HUES6 (cell line): ENCODE measurements at regions not wholly inside any gene's neighbourhood (a gene's known extent, or its start where the extent isn't known, plus 50 kb on each side); places are given as distances from the start of the nearest gene placed in this dataset.

Experiments
- H3K27ac ChIP-seq: 2 replicates; pipeline ENCODE4 v1.7.0; 2013; ENCODE audit warnings: low read depth, mild to moderate bottlenecking, low read length, inconsistent platforms
- H3K27me3 ChIP-seq: 2 replicates; pipeline ENCODE4 v1.6.1; 2013; ENCODE audit warnings: low read length; ENCODE audit not compliant: control insufficient read depth, insufficient read depth
- H3K36me3 ChIP-seq: 2 replicates; pipeline ENCODE4 v1.6.1; 2013; ENCODE audit warnings: low read length; ENCODE audit not compliant: control insufficient read depth, insufficient read depth
- H3K4me1 ChIP-seq: 2 replicates; pipeline ENCODE4 v1.6.1; 2013; ENCODE audit warnings: low read length; ENCODE audit not compliant: control insufficient read depth, insufficient read depth
- H3K4me3 ChIP-seq: 2 replicates; pipeline ENCODE4 v1.5.1; 2013; ENCODE audit warnings: low read depth, low read length
- H3K9ac ChIP-seq: one replicate; pipeline ENCODE4 v1.6.1; 2013; ENCODE audit warnings: mild to moderate bottlenecking, low read length
- H3K9me3 ChIP-seq: 2 replicates; pipeline ENCODE4 v1.6.1; 2013; ENCODE audit warnings: low read depth, low read length; ENCODE audit not compliant: control insufficient read depth, insufficient read depth

DNA sequence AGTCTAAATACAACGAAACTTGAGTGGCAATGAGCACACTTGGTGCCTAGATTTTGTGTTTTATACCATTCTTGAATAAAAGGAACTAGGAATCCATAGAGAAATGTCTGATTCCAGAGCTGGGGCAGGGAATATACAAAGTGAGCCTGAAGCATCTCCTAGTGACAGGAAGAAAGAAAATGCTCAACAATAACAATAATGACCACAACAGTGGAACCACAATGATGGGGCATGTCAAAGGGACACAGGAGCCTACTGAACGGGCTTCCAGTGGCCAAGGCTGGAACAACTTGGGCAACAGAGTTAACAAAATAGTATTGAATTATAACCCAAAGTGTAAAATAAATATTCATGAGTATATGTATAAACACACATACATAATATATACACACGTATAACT is 94.4 kb upstream of the ADCY1 start:
- no peaks in the 10 kb centered on the region for H3K9me3 ChIP-seq
- H3K4me3 ChIP-seq: no peak overlapping the region

DNA sequence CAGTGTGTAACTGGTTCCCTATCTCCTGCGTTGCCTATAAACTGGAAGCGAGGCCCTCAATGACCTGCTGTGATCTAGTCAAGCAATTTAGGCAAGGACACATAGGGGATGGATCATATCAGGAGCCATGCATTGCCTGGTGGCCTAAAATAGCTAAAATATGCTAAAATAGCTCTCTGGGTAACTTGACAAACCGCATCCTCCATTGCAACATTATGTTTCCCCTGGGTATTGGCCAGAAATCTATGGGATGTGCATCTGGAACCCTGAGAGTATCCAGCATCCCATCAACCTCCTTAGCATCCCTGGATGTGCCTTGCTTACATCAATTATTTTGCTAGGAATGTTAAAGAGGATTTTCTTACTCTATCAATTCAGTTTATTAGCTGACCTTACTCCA is 91.7 kb upstream of the ADCY1 start:
- Histone ChIP-seq H3K9ac (no peak overlapping the region), H3K9me3 (no peaks in the 10 kb centered on the region), H3K4me3 (no peak overlapping the region), H3K27me3 (no peaks in the 10 kb centered on the region), H3K4me1 (0 out of 2 replicates have a peak, but pooled peaks cover 6% of the 10 kb centered on the region), H3K27ac (no peak overlapping the region), H3K36me3 (no peaks in the 10 kb centered on the region)

More for the DNA sequence above, 94.4 kb upstream of the ADCY1 start:
- Histone ChIP-seq H3K36me3 (no peaks in the 10 kb centered on the region), H3K4me1 (0 out of 2 replicates have a peak, but pooled peaks cover 6% of the 10 kb centered on the region), H3K27me3 (no peaks in the 10 kb centered on the region), H3K27ac (no peak overlapping the region), H3K9ac (no peak overlapping the region)

DNA sequence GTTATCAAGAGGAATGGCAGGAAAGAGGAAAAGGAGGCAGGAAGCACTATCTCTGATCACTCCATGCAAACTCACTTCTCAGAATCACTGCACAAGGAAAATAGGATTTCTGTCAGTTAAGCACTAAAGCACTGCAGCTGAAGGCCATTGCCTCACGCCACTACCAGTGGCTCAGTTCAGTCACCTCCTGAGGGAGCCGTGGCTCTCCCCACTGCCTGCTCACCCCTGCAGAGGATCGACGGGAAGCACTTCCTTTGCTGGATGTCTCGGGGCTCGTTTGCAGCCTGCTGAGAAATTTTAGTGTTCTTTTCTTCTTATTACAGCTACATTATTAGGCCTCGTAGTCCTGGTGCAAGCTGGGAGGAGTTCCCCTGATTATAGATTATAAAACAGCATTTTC is 90.1 kb upstream of the ADCY1 start:
- H3K9ac ChIP-seq: no peak overlapping the region
- H3K36me3 ChIP-seq: no peaks in the 10 kb centered on the region
- no peak overlapping the region for H3K27ac ChIP-seq
- no peaks in the 10 kb centered on the region for H3K27me3 ChIP-seq
- H3K9me3 ChIP-seq: no peaks in the 10 kb centered on the region
- no peak overlapping the region for H3K4me3 ChIP-seq
- 0 out of 2 replicates have a peak, but pooled peaks cover 6% of the 10 kb centered on the region for H3K4me1 ChIP-seq

DNA sequence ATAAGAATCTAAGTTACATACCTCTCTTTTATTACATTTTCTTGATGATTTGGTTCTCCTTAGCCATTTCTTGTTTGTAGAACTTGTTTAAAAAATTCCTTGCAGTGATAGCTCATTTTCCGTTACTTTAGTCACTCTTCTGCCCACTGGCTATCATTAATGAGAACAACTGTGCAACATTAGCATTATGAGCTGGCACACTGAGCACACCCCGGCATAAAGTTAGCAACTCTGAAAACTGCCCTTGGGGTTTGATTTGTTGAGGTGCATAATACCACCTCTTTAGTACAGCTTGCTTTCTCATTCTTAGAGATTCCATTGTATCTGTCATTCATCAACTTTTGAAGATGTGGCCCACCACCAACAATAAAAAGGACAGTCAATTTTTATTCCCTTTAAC is 87.6 kb upstream of the ADCY1 start:
- Histone ChIP-seq H3K27me3 (no peaks in the 10 kb centered on the region), H3K9ac (no peak overlapping the region), H3K9me3 (no peaks in the 10 kb centered on the region), H3K27ac (no peak overlapping the region), H3K4me3 (no peak overlapping the region), H3K36me3 (no peaks in the 10 kb centered on the region), H3K4me1 (0 out of 2 replicates have a peak, but pooled peaks cover 6% of the 10 kb centered on the region)

DNA sequence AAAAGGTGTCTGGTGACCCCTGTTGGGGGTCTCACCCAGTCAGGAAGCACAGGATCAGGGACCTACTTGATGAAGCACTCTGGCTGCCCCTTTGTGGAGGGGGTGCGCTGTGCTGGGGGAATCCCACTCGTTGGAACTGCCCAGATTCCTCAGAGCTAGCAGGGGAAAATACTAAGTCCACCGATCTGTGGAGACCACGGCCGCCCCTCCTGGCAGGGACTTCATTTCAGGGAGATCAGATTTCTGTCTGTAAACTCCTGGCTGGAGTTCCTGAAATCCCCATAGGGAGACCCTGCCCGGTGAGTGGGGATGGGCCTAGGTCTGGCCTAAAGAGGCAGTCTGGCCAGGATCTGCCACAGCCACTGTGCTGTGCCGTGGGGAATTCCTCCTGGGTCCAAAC is 79.3 kb upstream of the ADCY1 start:
- Histone ChIP-seq H3K27ac (no peak overlapping the region), H3K4me1 (peaks cover 30% of the 10 kb centered on the region), H3K9me3 (no peaks in the 10 kb centered on the region), H3K27me3 (no peaks in the 10 kb centered on the region), H3K4me3 (no peak overlapping the region), H3K36me3 (no peaks in the 10 kb centered on the region), H3K9ac (no peak overlapping the region)

DNA sequence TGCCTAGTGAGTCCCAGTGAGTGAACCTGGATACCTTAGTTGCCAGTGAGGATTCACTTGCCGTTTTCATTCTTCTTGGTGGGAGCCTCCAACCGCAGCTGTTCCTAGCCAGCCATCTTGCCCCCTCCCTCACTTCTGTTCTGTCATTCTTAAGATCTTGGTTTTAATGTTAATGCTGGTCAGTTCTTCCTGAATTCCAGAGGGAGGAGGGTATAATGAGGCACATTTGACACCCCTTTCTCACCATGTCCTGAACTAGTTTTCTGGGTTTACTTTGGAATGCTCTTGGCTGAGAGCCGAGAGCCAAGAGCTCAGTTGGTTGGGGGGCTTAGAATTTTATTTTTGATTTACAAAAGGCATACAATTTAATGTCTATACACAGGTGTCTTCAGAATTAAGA is 78.5 kb upstream of the ADCY1 start:
- Histone ChIP-seq H3K9me3 (no peaks in the 10 kb centered on the region), H3K27ac (no peak overlapping the region), H3K4me3 (no peak overlapping the region), H3K4me1 (peaks cover 30% of the 10 kb centered on the region), H3K9ac (no peak overlapping the region), H3K36me3 (no peaks in the 10 kb centered on the region), H3K27me3 (no peaks in the 10 kb centered on the region)

DNA sequence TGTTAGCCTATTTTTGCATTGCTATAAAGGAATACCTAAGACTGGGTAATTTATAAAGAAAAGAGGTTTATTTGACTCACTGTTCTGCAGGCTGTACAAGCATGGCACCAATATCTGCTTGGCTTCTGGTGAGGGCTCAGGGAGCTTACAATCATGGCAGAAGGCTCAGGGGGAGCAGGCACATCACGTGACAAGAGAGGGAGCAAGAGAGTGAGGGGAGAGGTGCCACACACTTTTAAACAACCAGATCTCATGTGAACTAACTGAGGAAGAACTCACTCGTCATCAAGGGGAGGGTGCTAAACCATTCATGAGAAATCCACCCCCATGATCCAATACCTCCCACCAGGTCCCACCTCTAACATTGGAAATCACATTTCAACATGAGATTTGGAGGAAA is 73.9 kb upstream of the ADCY1 start:
- H3K9ac ChIP-seq: no peak overlapping the region
- H3K27ac ChIP-seq: no peak overlapping the region
- H3K27me3 ChIP-seq: no peaks in the 10 kb centered on the region
- H3K9me3 ChIP-seq: peaks cover 29% of the 10 kb centered on the region
- H3K4me1 ChIP-seq: peaks cover 30% of the 10 kb centered on the region
- H3K36me3 ChIP-seq: no peaks in the 10 kb centered on the region
- no peak overlapping the region for H3K4me3 ChIP-seq

DNA sequence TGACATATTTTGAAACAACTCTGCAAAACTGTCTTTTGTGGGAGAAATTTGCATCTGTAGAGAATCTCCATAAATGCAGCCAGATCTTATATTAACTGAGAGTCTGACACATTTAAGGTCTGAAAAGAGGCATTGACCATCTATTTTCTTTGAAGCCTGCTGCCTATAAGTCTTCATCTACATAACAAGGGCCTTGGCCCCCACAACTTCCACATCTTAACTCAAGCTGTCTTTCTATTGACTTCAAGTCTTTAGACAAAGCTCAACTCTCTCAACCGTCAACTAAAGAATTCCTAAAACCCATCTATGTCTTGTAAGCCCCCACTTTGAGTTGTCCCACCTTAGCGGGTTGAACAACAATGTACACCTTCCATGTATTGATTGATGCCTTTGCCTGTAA is 72.4 kb upstream of the ADCY1 start:
- Histone ChIP-seq H3K4me1 (peaks cover 15% of the 10 kb centered on the region), H3K4me3 (no peak overlapping the region), H3K9ac (no peak overlapping the region), H3K27me3 (no peaks in the 10 kb centered on the region), H3K9me3 (peaks cover 38% of the 10 kb centered on the region), H3K27ac (no peak overlapping the region), H3K36me3 (no peaks in the 10 kb centered on the region)

DNA sequence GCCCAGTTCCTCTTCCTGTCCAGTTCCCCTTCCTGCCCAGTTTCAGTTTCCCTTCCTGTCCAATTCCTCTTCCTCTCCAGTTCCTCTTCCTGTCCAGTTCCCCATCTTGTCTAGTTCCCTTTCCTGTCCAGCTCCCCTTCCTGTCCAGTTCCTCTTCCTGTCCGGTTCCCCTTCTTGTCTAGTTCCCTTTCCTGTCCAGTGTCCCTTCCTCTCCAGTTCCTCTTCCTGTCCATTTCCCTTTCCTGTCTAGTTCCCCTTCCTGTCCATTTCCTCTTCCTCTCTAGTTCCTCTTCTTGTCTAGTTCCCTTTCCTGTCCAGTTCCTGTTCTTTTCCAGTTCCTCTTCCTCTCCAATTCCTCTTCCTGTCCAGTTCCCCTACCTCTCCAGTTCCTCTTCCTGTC is 68.1 kb upstream of the ADCY1 start:
- Histone ChIP-seq H3K4me1 (peaks cover 6% of the 10 kb centered on the region), H3K27me3 (no peaks in the 10 kb centered on the region), H3K4me3 (no peak overlapping the region), H3K9me3 (peaks cover 44% of the 10 kb centered on the region), H3K9ac (no peak overlapping the region), H3K27ac (no peak overlapping the region), H3K36me3 (no peaks in the 10 kb centered on the region)

DNA sequence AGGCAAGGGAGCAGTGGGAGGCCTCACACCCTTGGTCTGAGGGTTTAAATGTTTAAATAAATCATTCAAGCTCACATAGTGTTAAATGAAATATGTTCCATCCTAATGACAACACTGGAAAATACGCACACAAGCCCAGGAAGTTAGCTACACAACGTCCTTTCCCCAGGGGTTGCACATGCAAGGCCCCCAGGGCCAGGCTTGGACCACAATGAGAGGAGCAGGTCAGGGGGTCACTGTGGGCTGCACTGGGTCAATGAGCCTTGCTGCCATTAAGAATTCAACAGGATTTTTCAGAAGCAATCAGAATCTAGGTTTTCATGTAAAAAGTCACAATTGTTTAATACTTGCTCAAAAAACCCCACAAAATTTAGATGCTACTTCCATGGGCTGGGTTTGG is 64.9 kb upstream of the ADCY1 start:
- no peak overlapping the region for H3K9ac ChIP-seq
- H3K9me3 ChIP-seq: peaks cover 25% of the 10 kb centered on the region
- H3K27me3 ChIP-seq: no peaks in the 10 kb centered on the region
- H3K4me3 ChIP-seq: no peak overlapping the region
- no peaks in the 10 kb centered on the region for H3K36me3 ChIP-seq
- 0 out of 2 replicates have a peak, but pooled peaks cover 3% of the 10 kb centered on the region for H3K4me1 ChIP-seq
- no peak overlapping the region for H3K27ac ChIP-seq

DNA sequence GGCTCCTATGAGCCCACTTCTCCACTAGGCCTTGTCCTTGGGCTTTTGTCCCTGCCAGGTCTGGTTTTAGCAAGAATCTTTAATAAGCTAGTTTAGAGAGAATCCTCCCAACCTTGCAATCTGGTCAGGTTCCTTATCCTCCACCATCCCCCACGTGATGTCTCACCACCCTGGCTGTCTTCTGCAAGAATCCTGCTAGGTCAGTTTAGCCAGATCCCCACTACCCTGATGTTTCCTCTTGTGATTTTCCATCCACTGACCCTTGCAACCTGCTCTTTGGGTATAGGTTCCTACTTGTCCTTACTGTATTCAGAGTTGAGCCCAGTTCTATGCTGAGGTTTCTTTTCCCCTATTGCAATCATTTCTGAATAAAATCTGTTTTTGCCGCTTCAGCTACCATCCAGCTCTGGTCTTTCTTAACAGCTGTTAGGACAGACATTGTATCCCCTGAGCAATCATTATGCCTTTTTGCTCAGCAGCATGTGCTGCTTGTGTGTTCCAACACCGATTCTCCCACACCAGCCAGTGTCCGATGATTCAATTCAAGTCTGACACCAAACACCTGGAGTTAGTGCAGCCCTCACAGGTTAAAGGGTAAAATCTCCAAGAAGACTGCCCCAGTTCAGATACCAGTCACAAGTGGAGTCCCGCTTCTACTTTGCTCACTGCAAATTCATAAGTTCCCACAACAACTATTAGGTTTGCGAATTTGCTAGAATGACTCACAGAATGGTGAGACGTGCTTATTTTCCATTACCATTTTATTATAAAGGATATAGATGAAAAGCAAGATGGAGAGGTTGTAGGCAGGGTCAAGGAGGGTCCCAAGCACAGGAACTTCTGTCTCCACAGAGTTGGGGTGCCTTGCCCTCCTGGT is 62.2 kb upstream of the ADCY1 start:
- Histone ChIP-seq H3K9ac (no peak overlapping the region), H3K36me3 (no peaks in the 10 kb centered on the region), H3K4me3 (no peak overlapping the region), H3K27me3 (no peaks in the 10 kb centered on the region), H3K9me3 (peaks cover 6% of the 10 kb centered on the region; the same call in 1 of the 2 replicates), H3K27ac (no peak overlapping the region), H3K4me1 (peaks cover 7% of the 10 kb centered on the region; the same call in 1 of the 2 replicates)
